ENCODE measurements at regions not wholly inside any gene's neighbourhood (a gene's known extent, or its start where the extent isn't known, plus 50 kb on each side); places are given as distances from the start of the nearest gene placed in this dataset.

DNA sequence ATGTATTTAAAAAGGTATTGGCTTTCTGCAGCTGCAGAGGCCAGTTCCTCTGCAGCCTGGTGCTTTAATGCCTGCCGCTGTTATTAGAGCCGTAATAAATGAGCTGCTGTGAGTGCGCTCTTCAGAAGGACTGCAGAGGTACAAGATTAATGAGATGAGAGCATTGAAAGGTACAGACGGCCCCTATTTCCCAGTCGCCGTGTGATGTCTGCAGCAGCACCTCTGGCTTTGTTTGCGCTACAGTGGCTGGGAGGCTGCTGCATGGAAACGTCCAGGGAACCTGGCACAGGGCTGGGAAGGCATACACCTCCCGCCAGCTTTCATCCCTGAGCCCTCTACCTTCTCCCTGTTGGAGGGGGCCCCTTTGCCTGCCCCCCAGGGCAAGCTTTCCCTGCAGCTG, 383.8 kb upstream of the ZMIZ1 start:
- H3K9me3 ChIP-seq (ENCODE audit: low read length), result no peaks in the 10 kb centered on the region
- H3F3A ChIP-seq (ENCODE audit: low read length, unreplicated experiment), result no peaks in the 10 kb centered on the region
- H3K9me2 ChIP-seq (replicated peaks; ENCODE audit: low read length), result no peaks in the 10 kb centered on the region
- no peak overlapping the region for H2AFZ ChIP-seq (ENCODE audit: low read length)
- CTCF ChIA-PET, result no interaction called here
- no peaks in the 10 kb centered on the region for H4K20me1 ChIP-seq (ENCODE audit: low read length)
- no peak overlapping the region for H3K27ac ChIP-seq (ENCODE audit: low read length)
- H3K36me3 ChIP-seq (ENCODE audit: low read depth, low read length), result no peaks in the 10 kb centered on the region
- POLR2A ChIA-PET (ENCODE audit: unreplicated experiment), result no interaction called here
- no peak overlapping the region for H3K4me3 ChIP-seq (ENCODE audit: low read length)
- no peaks in the 10 kb centered on the region for H3K4me1 ChIP-seq (ENCODE audit: insufficient read depth, low read length)
- ATAC-seq (no peak), DNase-seq (no peak)
- H3K4me2 ChIP-seq (ENCODE audit: low read length), result no peak overlapping the region
- H3K9ac ChIP-seq (ENCODE audit: low read length), result no peak overlapping the region
- intact Hi-C loops (cut with micrococcal nuclease), result no loop called here
- H3K27me3 ChIP-seq (ENCODE audit: low read length), result peaks cover 13% of the 10 kb centered on the region
- TF ChIP-seq, protein P1, sequence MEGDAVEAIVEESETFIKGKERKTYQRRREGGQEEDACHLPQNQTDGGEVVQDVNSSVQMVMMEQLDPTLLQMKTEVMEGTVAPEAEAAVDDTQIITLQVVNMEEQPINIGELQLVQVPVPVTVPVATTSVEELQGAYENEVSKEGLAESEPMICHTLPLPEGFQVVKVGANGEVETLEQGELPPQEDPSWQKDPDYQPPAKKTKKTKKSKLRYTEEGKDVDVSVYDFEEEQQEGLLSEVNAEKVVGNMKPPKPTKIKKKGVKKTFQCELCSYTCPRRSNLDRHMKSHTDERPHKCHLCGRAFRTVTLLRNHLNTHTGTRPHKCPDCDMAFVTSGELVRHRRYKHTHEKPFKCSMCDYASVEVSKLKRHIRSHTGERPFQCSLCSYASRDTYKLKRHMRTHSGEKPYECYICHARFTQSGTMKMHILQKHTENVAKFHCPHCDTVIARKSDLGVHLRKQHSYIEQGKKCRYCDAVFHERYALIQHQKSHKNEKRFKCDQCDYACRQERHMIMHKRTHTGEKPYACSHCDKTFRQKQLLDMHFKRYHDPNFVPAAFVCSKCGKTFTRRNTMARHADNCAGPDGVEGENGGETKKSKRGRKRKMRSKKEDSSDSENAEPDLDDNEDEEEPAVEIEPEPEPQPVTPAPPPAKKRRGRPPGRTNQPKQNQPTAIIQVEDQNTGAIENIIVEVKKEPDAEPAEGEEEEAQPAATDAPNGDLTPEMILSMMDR (conservative IDR thresholded peaks at IDR 0.05; ENCODE audit: low read depth, low read length), result no peak
- no peak for TF ChIP-seq EZH2phosphoT487 (IDR thresholded peaks at IDR 0.05; ENCODE audit: borderline replicate concordance, low read length)
- TF ChIP-seq EZH2 (IDR thresholded peaks at IDR 0.05; ENCODE audit: low read length, unreplicated experiment), result no peak
- no TSS peak for BruUV-seq (replicated peaks)
- no peaks in the 10 kb centered on the region for H3K79me2 ChIP-seq (ENCODE audit: low read length)

DNA sequence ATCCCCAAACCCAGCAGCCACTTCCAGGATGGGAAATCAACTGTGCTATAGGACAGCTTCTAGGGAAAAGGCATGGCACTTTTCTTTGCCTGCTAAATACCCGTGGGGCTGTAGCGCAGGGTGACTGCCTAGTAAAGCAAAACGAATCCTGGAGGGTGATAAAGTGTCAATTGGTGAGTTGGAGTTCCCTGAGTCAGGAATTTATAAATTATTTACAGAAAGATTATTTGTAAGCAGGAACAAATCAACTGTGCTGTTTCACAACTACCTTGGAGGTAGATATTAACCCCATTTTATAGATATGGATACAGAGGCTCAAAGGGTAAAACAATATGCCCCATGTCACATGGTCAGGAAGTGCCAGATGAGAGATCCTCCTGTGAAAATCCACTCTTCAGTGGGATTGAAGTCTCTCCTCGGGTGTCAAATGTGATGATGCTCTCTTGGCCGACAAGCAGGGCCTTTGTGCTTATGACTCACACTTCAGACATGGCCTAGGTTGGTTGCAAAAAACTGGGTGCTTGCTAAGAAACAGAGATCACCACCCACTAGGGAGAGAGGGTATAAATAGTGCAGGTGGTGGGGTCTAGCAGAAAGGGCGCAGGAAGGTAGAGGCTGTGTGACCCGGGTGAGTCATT, 383.2 kb upstream of the ZMIZ1 start:
- H3K4me2 ChIP-seq (ENCODE audit: low read length), result no peak overlapping the region
- no peak overlapping the region for H3K27ac ChIP-seq (ENCODE audit: low read length)
- no peaks in the 10 kb centered on the region for H3K4me1 ChIP-seq (ENCODE audit: insufficient read depth, low read length)
- H3K9me3 ChIP-seq (ENCODE audit: low read length), result no peaks in the 10 kb centered on the region
- H3K36me3 ChIP-seq (ENCODE audit: low read depth, low read length), result no peaks in the 10 kb centered on the region
- H3K79me2 ChIP-seq (ENCODE audit: low read length), result no peaks in the 10 kb centered on the region
- CTCF ChIA-PET, result no interaction called here
- DNase-seq (peak; percentile 70), ATAC-seq (peak; percentile 8; the same call in 1 of the 2 replicates)
- intact Hi-C loops (cut with micrococcal nuclease), result no loop called here
- peaks cover 13% of the 10 kb centered on the region for H3K27me3 ChIP-seq (ENCODE audit: low read length)
- H3F3A ChIP-seq (ENCODE audit: low read length, unreplicated experiment), result no peaks in the 10 kb centered on the region
- H3K9ac ChIP-seq (ENCODE audit: low read length), result no peak overlapping the region
- POLR2A ChIA-PET (ENCODE audit: unreplicated experiment), result no interaction called here
- no peaks in the 10 kb centered on the region for H3K9me2 ChIP-seq (replicated peaks; ENCODE audit: low read length)
- TF ChIP-seq EZH2phosphoT487 (IDR thresholded peaks at IDR 0.05; ENCODE audit: borderline replicate concordance, low read length) (no peak), EZH2 (IDR thresholded peaks at IDR 0.05; ENCODE audit: low read length, unreplicated experiment) (no peak)
- TF ChIP-seq, protein P1 (conservative IDR thresholded peaks at IDR 0.05; ENCODE audit: low read depth, low read length), result no peak
- no peak overlapping the region for H2AFZ ChIP-seq (ENCODE audit: low read length)
- BruUV-seq (replicated peaks), result no TSS peak
- H3K4me3 ChIP-seq (ENCODE audit: low read length), result no peak overlapping the region
- H4K20me1 ChIP-seq (ENCODE audit: low read length), result no peaks in the 10 kb centered on the region

DNA sequence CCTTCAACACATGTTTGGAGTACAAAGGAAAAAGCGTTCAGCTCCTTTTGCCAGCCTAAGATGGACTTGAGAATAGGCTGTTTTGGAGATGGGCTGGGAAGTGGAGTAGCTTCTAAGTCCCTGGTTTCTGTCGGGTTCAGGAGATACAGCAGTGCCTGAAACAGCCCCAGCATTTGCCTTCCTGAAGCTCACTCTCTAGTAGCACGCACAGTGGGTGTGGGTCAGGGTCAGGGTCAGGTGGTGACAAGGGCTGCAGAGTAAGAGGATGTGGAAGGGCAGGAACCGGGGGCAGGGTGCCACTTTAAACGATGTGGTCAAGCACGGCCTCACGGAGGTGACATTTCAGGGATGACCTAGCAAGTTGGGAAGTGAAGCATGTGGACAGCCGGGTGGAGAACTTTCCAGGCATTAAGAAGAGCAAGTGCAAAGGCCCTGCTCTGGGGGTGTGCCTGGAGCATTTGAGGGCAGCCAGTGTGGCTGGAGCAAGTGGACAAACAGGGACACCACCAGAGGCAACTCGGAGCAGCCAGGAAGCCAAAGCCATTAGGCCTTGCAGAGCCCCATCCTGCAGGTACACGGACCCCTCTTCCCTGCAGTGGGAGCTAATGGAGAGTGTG, 382.2 kb upstream of the ZMIZ1 start:
- Histone ChIP-seq H3K4me2 (ENCODE audit: low read length) (no peak overlapping the region), H3K79me2 (ENCODE audit: low read length) (no peaks in the 10 kb centered on the region), H3K4me1 (ENCODE audit: insufficient read depth, low read length) (no peaks in the 10 kb centered on the region), H3F3A (ENCODE audit: low read length, unreplicated experiment) (no peaks in the 10 kb centered on the region), H3K9me2 (replicated peaks; ENCODE audit: low read length) (no peaks in the 10 kb centered on the region), H3K27me3 (ENCODE audit: low read length) (peaks cover 9% of the 10 kb centered on the region), H3K4me3 (ENCODE audit: low read length) (no peak overlapping the region), H3K9me3 (ENCODE audit: low read length) (no peaks in the 10 kb centered on the region), H2AFZ (ENCODE audit: low read length) (no peak overlapping the region), H4K20me1 (ENCODE audit: low read length) (no peaks in the 10 kb centered on the region), H3K36me3 (ENCODE audit: low read depth, low read length) (no peaks in the 10 kb centered on the region), H3K9ac (ENCODE audit: low read length) (no peak overlapping the region), H3K27ac (ENCODE audit: low read length) (no peak overlapping the region)
- TF ChIP-seq EZH2 (IDR thresholded peaks at IDR 0.05; ENCODE audit: low read length, unreplicated experiment) (no peak), EZH2phosphoT487 (IDR thresholded peaks at IDR 0.05; ENCODE audit: borderline replicate concordance, low read length) (no peak)
- TF ChIP-seq, protein P1 (conservative IDR thresholded peaks at IDR 0.05; ENCODE audit: low read depth, low read length), result no peak
- intact Hi-C loops (cut with micrococcal nuclease), result no loop called here
- no peak for ATAC-seq
- POLR2A ChIA-PET (ENCODE audit: unreplicated experiment), result no interaction called here
- no TSS peak for BruUV-seq (replicated peaks)
- DNase-seq, result no peak
- CTCF ChIA-PET, result no interaction called here

Data from PC-3 (cell line).